Activated CD4-positive, alpha-beta memory T cell treated with anti-CD3 and anti-CD28 coated beads, Interleukin-2, amount 10 ng/mL, durations not matched to agents 7 days and 5 days (primary cell): ENCODE measurements at regions not wholly inside any gene's neighbourhood (a gene's known extent, or its start where the extent isn't known, plus 50 kb on each side); places are given as distances from the start of the nearest gene placed in this dataset.

Experiments used
- CTCF ChIA-PET: fragments of 350-600 bp; sonication (Branson Sonifier 250); formaldehyde crosslinking; loops from one replicate; lab custom pipeline; 2021; ENCODE audit warnings: antibody characterized with exemption, inconsistent platforms; lab: Charles Lee
- POLR2A ChIA-PET: fragments of 350-600 bp; sonication (Branson Sonifier 250); formaldehyde crosslinking; loops from one replicate; lab custom pipeline; 2021; ENCODE audit warnings: antibody characterized with exemption; lab: Charles Lee
- DNase-seq: peaks from one replicate; pipeline ENCODE4 v3.0.0-alpha.2; 2020
- H3K27ac Mint-ChIP-seq: one replicate; pipeline ENCODE4 v1.8.0; 2021; ENCODE audit warnings: mild to moderate bottlenecking, mixed read lengths
- H3K27me3 Mint-ChIP-seq: one replicate; pipeline ENCODE4 v1.8.0; 2021; ENCODE audit warnings: mixed read lengths
- H3K36me3 Mint-ChIP-seq: one replicate; pipeline ENCODE4 v1.8.0; 2021; ENCODE audit warnings: low read depth, mixed read lengths
- H3K4me1 Mint-ChIP-seq: one replicate; pipeline ENCODE4 v1.8.0; 2021; ENCODE audit warnings: mixed read lengths
- H3K4me3 Mint-ChIP-seq: one replicate; pipeline ENCODE4 v1.8.0; 2021; ENCODE audit warnings: mild to moderate bottlenecking, mixed read lengths
- H3K9me3 Mint-ChIP-seq: one replicate; pipeline ENCODE4 v1.8.0; 2021; ENCODE audit warnings: mixed read lengths

GRCh38 chr2:204260162-204260877 lies 285.0 kb upstream of the PARD3B start:
- Mint-ChIP-seq H3K4me3 (no peak overlapping the region), H3K9me3 (no peaks in the 10 kb centered on the region)
- POLR2A ChIA-PET, result no interaction called here

GRCh38 chr2:204260901-204261300 lies 284.4 kb upstream of the PARD3B start:
- no peak overlapping the region for H3K4me3 Mint-ChIP-seq
- no peak overlapping the region for H3K27ac Mint-ChIP-seq
- DNase-seq, result no peak
- ChIA-PET CTCF (interaction anchor here (0.6 to 2.5 kb wide), 10 partner anchors 9 to 1414 kb away, joined by 3 to 14 read pairs (median 4); no protein-coding TSS in a partner anchor), POLR2A (no interaction called here)
- H3K36me3 Mint-ChIP-seq, result no peaks in the 10 kb centered on the region
- no peaks in the 10 kb centered on the region for H3K4me1 Mint-ChIP-seq
- peaks cover 47% of the 10 kb centered on the region for H3K27me3 Mint-ChIP-seq
- no peaks in the 10 kb centered on the region for H3K9me3 Mint-ChIP-seq

More at GRCh38 chr2:204260162-204260877, 285.0 kb upstream of the PARD3B start:
- CTCF ChIA-PET, result interaction anchor here (0.8 to 2.5 kb wide), 10 partner anchors 10 to 1415 kb away, joined by 3 to 14 read pairs (median 4); no protein-coding TSS in a partner anchor
- H3K27me3 Mint-ChIP-seq, result peaks cover 44% of the 10 kb centered on the region
- H3K27ac Mint-ChIP-seq, result no peak overlapping the region
- no peaks in the 10 kb centered on the region for H3K36me3 Mint-ChIP-seq
- peak; percentile 40 for DNase-seq
- no peaks in the 10 kb centered on the region for H3K4me1 Mint-ChIP-seq

GRCh38 chr2:204261846-204262245 lies 283.4 kb upstream of the PARD3B start:
- Mint-ChIP-seq H3K27ac (no peak overlapping the region), H3K9me3 (no peaks in the 10 kb centered on the region), H3K4me3 (no peak overlapping the region), H3K4me1 (no peaks in the 10 kb centered on the region), H3K36me3 (no peaks in the 10 kb centered on the region), H3K27me3 (peaks cover 51% of the 10 kb centered on the region)
- CTCF ChIA-PET, result interaction anchor here (1.0 to 2.5 kb wide), 6 partner anchors 9 to 1413 kb away, joined by 3 to 6 read pairs (median 4); no protein-coding TSS in a partner anchor
- no peak for DNase-seq
- POLR2A ChIA-PET, result no interaction called here

GRCh38 chr2:204264085-204264553 lies 281.2 kb upstream of the PARD3B start:
- no peak overlapping the region for H3K27ac Mint-ChIP-seq
- H3K27me3 Mint-ChIP-seq, result peaks cover 49% of the 10 kb centered on the region
- no peaks in the 10 kb centered on the region for H3K4me1 Mint-ChIP-seq
- DNase-seq, result no peak
- no peaks in the 10 kb centered on the region for H3K36me3 Mint-ChIP-seq
- ChIA-PET POLR2A (no interaction called here), CTCF (no interaction called here)
- no peaks in the 10 kb centered on the region for H3K9me3 Mint-ChIP-seq
- no peak overlapping the region for H3K4me3 Mint-ChIP-seq

- Mint-ChIP-seq H3K4me3 (no peak overlapping the region), H3K27me3 (peaks cover 44% of the 10 kb centered on the region), H3K27ac (no peak overlapping the region), H3K9me3 (no peaks in the 10 kb centered on the region), H3K4me1 (no peaks in the 10 kb centered on the region), H3K36me3 (no peaks in the 10 kb centered on the region)
- no peak for DNase-seq
- ChIA-PET POLR2A (no interaction called here), CTCF (no interaction called here)
Measured at GRCh38 chr2:204264621-204265140, 280.6 kb upstream of the PARD3B start.

- Mint-ChIP-seq H3K9me3 (no peaks in the 10 kb centered on the region), H3K4me3 (no peak overlapping the region), H3K27me3 (peaks cover 43% of the 10 kb centered on the region), H3K4me1 (no peaks in the 10 kb centered on the region), H3K27ac (no peak overlapping the region), H3K36me3 (no peaks in the 10 kb centered on the region)
- CTCF ChIA-PET, result no interaction called here
- DNase-seq, result no peak
- POLR2A ChIA-PET, result no interaction called here
Measured at GRCh38 chr2:204265681-204266181, 279.5 kb upstream of the PARD3B start.

GRCh38 chr2:204268458-204268857 lies 276.8 kb upstream of the PARD3B start:
- CTCF ChIA-PET, result no interaction called here
- POLR2A ChIA-PET, result no interaction called here
- H3K27me3 Mint-ChIP-seq, result peaks cover 37% of the 10 kb centered on the region

GRCh38 chr2:204268971-204269370 lies 276.3 kb upstream of the PARD3B start:
- H3K27me3 Mint-ChIP-seq, result peaks cover 34% of the 10 kb centered on the region
- H3K4me3 Mint-ChIP-seq, result no peak overlapping the region
- H3K36me3 Mint-ChIP-seq, result no peaks in the 10 kb centered on the region
- ChIA-PET POLR2A (no interaction called here), CTCF (no interaction called here)
- DNase-seq, result no peak
- H3K9me3 Mint-ChIP-seq, result no peaks in the 10 kb centered on the region
- H3K27ac Mint-ChIP-seq, result no peak overlapping the region
- H3K4me1 Mint-ChIP-seq, result no peaks in the 10 kb centered on the region

More at GRCh38 chr2:204268458-204268857, 276.8 kb upstream of the PARD3B start:
- no peaks in the 10 kb centered on the region for H3K9me3 Mint-ChIP-seq
- no peaks in the 10 kb centered on the region for H3K36me3 Mint-ChIP-seq
- H3K27ac Mint-ChIP-seq, result no peak overlapping the region
- no peaks in the 10 kb centered on the region for H3K4me1 Mint-ChIP-seq
- no peak for DNase-seq
- no peak overlapping the region for H3K4me3 Mint-ChIP-seq

GRCh38 chr2:204272089-204272488 lies 273.2 kb upstream of the PARD3B start:
- DNase-seq, result no peak
- Mint-ChIP-seq H3K4me1 (no peaks in the 10 kb centered on the region), H3K9me3 (no peaks in the 10 kb centered on the region), H3K36me3 (no peaks in the 10 kb centered on the region), H3K4me3 (no peak overlapping the region), H3K27ac (no peak overlapping the region), H3K27me3 (peaks cover 14% of the 10 kb centered on the region)
- ChIA-PET CTCF (no interaction called here), POLR2A (no interaction called here)

GRCh38 chr2:204272610-204273287 lies 272.5 kb upstream of the PARD3B start:
- no peak for DNase-seq
- Mint-ChIP-seq H3K36me3 (no peaks in the 10 kb centered on the region), H3K9me3 (no peaks in the 10 kb centered on the region), H3K4me1 (no peaks in the 10 kb centered on the region), H3K27me3 (peaks cover 15% of the 10 kb centered on the region), H3K27ac (no peak overlapping the region), H3K4me3 (no peak overlapping the region)
- ChIA-PET CTCF (no interaction called here), POLR2A (no interaction called here)

- no peaks in the 10 kb centered on the region for H3K9me3 Mint-ChIP-seq
- H3K4me3 Mint-ChIP-seq, result no peak overlapping the region
- ChIA-PET CTCF (no interaction called here), POLR2A (no interaction called here)
- H3K27me3 Mint-ChIP-seq, result peaks cover 21% of the 10 kb centered on the region
- no peak overlapping the region for H3K27ac Mint-ChIP-seq
- H3K36me3 Mint-ChIP-seq, result no peaks in the 10 kb centered on the region
- H3K4me1 Mint-ChIP-seq, result no peaks in the 10 kb centered on the region
- DNase-seq, result no peak
Measured at GRCh38 chr2:204274429-204274828, 270.8 kb upstream of the PARD3B start.

GRCh38 chr2:204274991-204275390 lies 270.3 kb upstream of the PARD3B start:
- Mint-ChIP-seq H3K27ac (no peak overlapping the region), H3K4me1 (no peaks in the 10 kb centered on the region), H3K27me3 (peaks cover 24% of the 10 kb centered on the region), H3K9me3 (no peaks in the 10 kb centered on the region), H3K4me3 (no peak overlapping the region), H3K36me3 (no peaks in the 10 kb centered on the region)
- DNase-seq, result no peak
- CTCF ChIA-PET, result no interaction called here
- POLR2A ChIA-PET, result no interaction called here

GRCh38 chr2:204277226-204277625 lies 268.0 kb upstream of the PARD3B start:
- ChIA-PET CTCF (no interaction called here), POLR2A (no interaction called here)
- H3K4me1 Mint-ChIP-seq, result no peaks in the 10 kb centered on the region
- no peak overlapping the region for H3K4me3 Mint-ChIP-seq
- DNase-seq, result no peak
- no peaks in the 10 kb centered on the region for H3K9me3 Mint-ChIP-seq
- peaks cover 20% of the 10 kb centered on the region for H3K27me3 Mint-ChIP-seq
- no peak overlapping the region for H3K27ac Mint-ChIP-seq
- H3K36me3 Mint-ChIP-seq, result no peaks in the 10 kb centered on the region
